Fibroblast of the aortic adventitia (primary cell): ENCODE measurements at regions not wholly inside any gene's neighbourhood (a gene's known extent, or its start where the extent isn't known, plus 50 kb on each side); places are given as distances from the start of the nearest gene placed in this dataset.

Experiments used
- DNase-seq: peaks from one replicate; pipeline ENCODE4 v3.0.0-alpha.2; 2010; ENCODE audit warnings: low read depth
- H3K4me3 ChIP-seq: 2 replicates; pipeline ENCODE4 v1.5.1; 2011; ENCODE audit warnings: low read depth, mild to moderate bottlenecking, control low read depth, low read length, moderate library complexity
- CTCF ChIP-seq: IDR thresholded peaks from 2 replicates; pipeline ENCODE4 v1.5.1; 2011; ENCODE audit warnings: mild to moderate bottlenecking, low read length, control low read depth, inconsistent platforms; ENCODE audit not compliant: insufficient read depth

GRCh38 chr9:118104363-118104762, 400.2 kb downstream of the TLR4 start:
- no peak for TF ChIP-seq CTCF
- no peak for DNase-seq
- H3K4me3 ChIP-seq = no peak overlapping the region

- no peak for TF ChIP-seq CTCF
- no peak overlapping the region for H3K4me3 ChIP-seq
- DNase-seq = no peak
Measured at GRCh38 chr9:118108971-118109370, 404.8 kb downstream of the TLR4 start.

GRCh38 chr9:118109542-118109941, 405.3 kb downstream of the TLR4 start:
- H3K4me3 ChIP-seq = no peak overlapping the region
- no peak for TF ChIP-seq CTCF
- no peak for DNase-seq

GRCh38 chr9:118121361-118121760, 417.2 kb downstream of the TLR4 start:
- no peak for TF ChIP-seq CTCF
- no peak for DNase-seq

GRCh38 chr9:118128313-118128712, 424.1 kb downstream of the TLR4 start:
- DNase-seq = no peak
- no peak overlapping the region for H3K4me3 ChIP-seq
- TF ChIP-seq CTCF = no peak

More at GRCh38 chr9:118121361-118121760, 417.2 kb downstream of the TLR4 start:
- H3K4me3 ChIP-seq = no peak overlapping the region

- no peak overlapping the region for H3K4me3 ChIP-seq
- DNase-seq = no peak
- TF ChIP-seq CTCF = no peak
Measured at GRCh38 chr9:118129541-118129940, 425.3 kb downstream of the TLR4 start.

- H3K4me3 ChIP-seq = no peak overlapping the region
- TF ChIP-seq CTCF = no peak
- no peak for DNase-seq
Measured at GRCh38 chr9:118148990-118149389, 444.8 kb downstream of the TLR4 start.
